Amygdala (tissue), 56 donors: ENCODE measurements at regions not wholly inside any gene's neighbourhood (a gene's known extent, or its start where the extent isn't known, plus 50 kb on each side); places are given as distances from the start of the nearest gene placed in this dataset.

ENCODE experiments used
- DNase-seq, 56 donors: peaks; one replicate each; lab custom pipeline; 2025; lab: John Stamatoyannopoulos, UW

GRCh38 chr10:2874963-2875362 lies 192.4 kb upstream of the PFKP start:
- no peak for DNase-seq

- DNase-seq: no peak
Observed at GRCh38 chr10:2873769-2874168, 193.6 kb upstream of the PFKP start.

GRCh38 chr10:2871673-2872219 lies 195.6 kb upstream of the PFKP start:
- DNase-seq: no peak

- DNase-seq: no peak
Observed at GRCh38 chr10:2870654-2871053, 196.7 kb upstream of the PFKP start.

- DNase-seq: no peak
Observed at GRCh38 chr10:2867788-2868299, 199.5 kb upstream of the PFKP start.

GRCh38 chr10:2866569-2866968 lies 200.8 kb upstream of the PFKP start:
- DNase-seq: no peak

GRCh38 chr10:2861632-2862210 lies 205.6 kb upstream of the PFKP start:
- DNase-seq: no peak

- DNase-seq: no peak
Observed at GRCh38 chr10:2858452-2858851, 208.9 kb upstream of the PFKP start.

- DNase-seq: no peak
Observed at GRCh38 chr10:2856598-2856997, 210.8 kb upstream of the PFKP start.

- no peak for DNase-seq
Observed at GRCh38 chr10:2852574-2853323, 214.6 kb upstream of the PFKP start.

GRCh38 chr10:2851566-2851965 lies 215.8 kb upstream of the PFKP start:
- no peak for DNase-seq

GRCh38 chr10:2850202-2850601 lies 217.1 kb upstream of the PFKP start:
- DNase-seq: no peak

- DNase-seq: no peak
Observed at GRCh38 chr10:2844925-2845324, 222.4 kb upstream of the PFKP start.

GRCh38 chr10:2839081-2839725 lies 228.1 kb upstream of the PFKP start:
- DNase-seq: peak in 7 of 56 donors; percentile 1 to 22 (median 8)

- no peak for DNase-seq
Observed at GRCh38 chr10:2837674-2838073, 229.7 kb upstream of the PFKP start.

- DNase-seq: no peak
Observed at GRCh38 chr10:2836921-2837662, 230.3 kb upstream of the PFKP start.

- DNase-seq: no peak
Observed at GRCh38 chr10:2834214-2834613, 233.1 kb upstream of the PFKP start.

- DNase-seq: no peak
Observed at GRCh38 chr10:2831509-2831908, 235.8 kb upstream of the PFKP start.

GRCh38 chr10:2828741-2829140 lies 238.6 kb upstream of the PFKP start:
- no peak for DNase-seq

GRCh38 chr10:2826675-2827074 lies 240.7 kb upstream of the PFKP start:
- DNase-seq: no peak

- DNase-seq: no peak
Observed at GRCh38 chr10:2825841-2826240, 241.5 kb upstream of the PFKP start.
